ENCODE measurements at regions not wholly inside any gene's neighbourhood (a gene's known extent, or its start where the extent isn't known, plus 50 kb on each side); places are given as distances from the start of the nearest gene placed in this dataset.
"Not testable (repeated sequence)": the region's sequence is repeated elsewhere in the genome, so short reads cannot be mapped to it uniquely, and the experiment has no call there.

GRCh38 chr5:125245216-125245615, 498.8 kb upstream of the ZNF608 start:
- DNase-seq = no peak
- Histone ChIP-seq H3K4me1 (no peaks in the 10 kb centered on the region), H3K36me3 (no peaks in the 10 kb centered on the region), H3K27me3 (no peaks in the 10 kb centered on the region), H3K4me3 (no peak overlapping the region), H3K9me3 (no peaks in the 10 kb centered on the region), H3K27ac (no peak overlapping the region)
- TF ChIP-seq POLR2AphosphoS5 (IDR thresholded peaks at IDR 0.05) (no peak), EP300 (IDR thresholded peaks at IDR 0.05) (no peak), POLR2A (IDR thresholded peaks at IDR 0.05) (no peak)
- TF ChIP-seq, protein P1, sequence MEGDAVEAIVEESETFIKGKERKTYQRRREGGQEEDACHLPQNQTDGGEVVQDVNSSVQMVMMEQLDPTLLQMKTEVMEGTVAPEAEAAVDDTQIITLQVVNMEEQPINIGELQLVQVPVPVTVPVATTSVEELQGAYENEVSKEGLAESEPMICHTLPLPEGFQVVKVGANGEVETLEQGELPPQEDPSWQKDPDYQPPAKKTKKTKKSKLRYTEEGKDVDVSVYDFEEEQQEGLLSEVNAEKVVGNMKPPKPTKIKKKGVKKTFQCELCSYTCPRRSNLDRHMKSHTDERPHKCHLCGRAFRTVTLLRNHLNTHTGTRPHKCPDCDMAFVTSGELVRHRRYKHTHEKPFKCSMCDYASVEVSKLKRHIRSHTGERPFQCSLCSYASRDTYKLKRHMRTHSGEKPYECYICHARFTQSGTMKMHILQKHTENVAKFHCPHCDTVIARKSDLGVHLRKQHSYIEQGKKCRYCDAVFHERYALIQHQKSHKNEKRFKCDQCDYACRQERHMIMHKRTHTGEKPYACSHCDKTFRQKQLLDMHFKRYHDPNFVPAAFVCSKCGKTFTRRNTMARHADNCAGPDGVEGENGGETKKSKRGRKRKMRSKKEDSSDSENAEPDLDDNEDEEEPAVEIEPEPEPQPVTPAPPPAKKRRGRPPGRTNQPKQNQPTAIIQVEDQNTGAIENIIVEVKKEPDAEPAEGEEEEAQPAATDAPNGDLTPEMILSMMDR (IDR thresholded peaks at IDR 0.05) = no peak
- intact Hi-C loops (cut with DNase I) = no loop called here
- WGBS, 2 donors = 86 to 87% methylated on average over 4 of the region's 4 CpGs

DNA sequence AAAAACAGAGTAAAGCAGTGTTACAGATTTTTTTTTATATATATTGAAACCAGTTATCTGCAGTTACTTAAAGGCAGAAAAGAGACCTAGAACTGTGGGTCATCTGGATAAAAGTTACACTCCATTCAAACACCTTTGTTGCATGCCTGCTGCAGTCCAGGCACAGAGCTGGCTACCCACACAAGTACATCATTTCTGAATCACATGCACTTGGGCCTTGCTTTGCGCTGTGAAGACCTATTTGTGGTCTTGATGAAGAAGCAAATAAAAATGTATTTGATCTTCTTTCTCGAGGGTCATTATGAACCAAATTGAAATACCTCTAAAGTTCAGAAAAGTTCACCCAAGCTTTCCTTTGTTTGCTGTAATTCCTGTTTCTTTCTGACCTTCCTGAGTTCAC, 503.0 kb upstream of the ZNF608 start:
- no peak for DNase-seq
- no peaks in the 10 kb centered on the region for H3K36me3 ChIP-seq
- H3K9me3 ChIP-seq = no peaks in the 10 kb centered on the region
- no peak for TF ChIP-seq EP300 (IDR thresholded peaks at IDR 0.05)
- TF ChIP-seq, protein P1 (IDR thresholded peaks at IDR 0.05) = no peak
- H3K4me3 ChIP-seq = no peak overlapping the region
- H3K27me3 ChIP-seq = no peaks in the 10 kb centered on the region
- 66 to 78% methylated on average over 2 of the region's 2 CpGs for WGBS, 2 donors
- H3K27ac ChIP-seq = no peak overlapping the region
- intact Hi-C loops (cut with DNase I) = no loop called here
- H3K4me1 ChIP-seq = no peaks in the 10 kb centered on the region

- Histone ChIP-seq H3K36me3 (no peaks in the 10 kb centered on the region), H3K9me3 (no peaks in the 10 kb centered on the region), H3K27me3 (no peaks in the 10 kb centered on the region), H3K4me3 (no peak overlapping the region), H3K4me1 (no peaks in the 10 kb centered on the region), H3K27ac (no peak overlapping the region)
- intact Hi-C loops (cut with DNase I) = no loop called here
- DNase-seq = no peak
- TF ChIP-seq EP300 (IDR thresholded peaks at IDR 0.05) = no peak
- TF ChIP-seq, protein P1 (IDR thresholded peaks at IDR 0.05) = no peak
Observed at GRCh38 chr5:125251703-125252102, 505.3 kb upstream of the ZNF608 start.

DNA sequence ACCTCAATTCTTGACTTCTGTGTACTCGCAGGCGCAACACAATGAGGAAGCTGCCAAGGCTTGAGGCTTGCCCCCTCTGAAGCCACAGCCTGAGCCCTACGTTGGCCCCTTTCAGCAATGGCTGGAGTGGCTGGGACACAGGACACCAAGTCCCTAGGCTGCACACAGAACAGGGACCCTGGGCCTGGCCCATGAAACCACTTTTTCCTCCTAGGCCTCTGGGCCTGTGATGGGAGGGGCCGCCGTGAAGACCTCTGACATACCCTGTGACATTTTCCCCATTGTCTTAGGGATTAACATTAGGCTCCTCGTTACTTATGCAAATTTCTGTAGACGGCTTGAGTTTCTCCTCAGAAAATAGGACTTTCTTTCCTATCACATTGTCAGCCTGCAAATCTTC, 507.2 kb upstream of the ZNF608 start:
- H3K4me1 ChIP-seq; DNase-seq; H3K27ac ChIP-seq; H3K4me3 ChIP-seq; H3K27me3 ChIP-seq; H3K9me3 ChIP-seq; intact Hi-C loops (cut with DNase I); H3K36me3 ChIP-seq: not testable (repeated sequence)
- 95 to 96% methylated on average over 7 of the region's 7 CpGs for WGBS, 2 donors

- Histone ChIP-seq H3K9me3 (no peaks in the 10 kb centered on the region), H3K4me1 (no peaks in the 10 kb centered on the region), H3K36me3 (no peaks in the 10 kb centered on the region), H3K27me3 (no peaks in the 10 kb centered on the region), H3K4me3 (no peak overlapping the region), H3K27ac (no peak overlapping the region)
- no peak for TF ChIP-seq POLR2A (IDR thresholded peaks at IDR 0.05)
- no peak for TF ChIP-seq POLR2AphosphoS5 (IDR thresholded peaks at IDR 0.05)
- no peak for TF ChIP-seq EP300 (IDR thresholded peaks at IDR 0.05)
- intact Hi-C loops (cut with DNase I) = no loop called here
- WGBS, 2 donors = 59 to 60% methylated on average over 3 of the region's 3 CpGs
- no peak for DNase-seq
Observed at GRCh38 chr5:125254267-125254666, 507.8 kb upstream of the ZNF608 start.

GRCh38 chr5:125256296-125256695, 509.9 kb upstream of the ZNF608 start:
- no peaks in the 10 kb centered on the region for H3K27me3 ChIP-seq
- no peak overlapping the region for H3K27ac ChIP-seq
- 93 to 95% methylated on average over 3 of the region's 3 CpGs for WGBS, 2 donors
- no peak for TF ChIP-seq EP300 (IDR thresholded peaks at IDR 0.05)
- TF ChIP-seq, protein P1 (IDR thresholded peaks at IDR 0.05) = no peak
- no peak for TF ChIP-seq POLR2AphosphoS5 (IDR thresholded peaks at IDR 0.05)
- TF ChIP-seq POLR2A (IDR thresholded peaks at IDR 0.05) = no peak
- H3K36me3 ChIP-seq = no peaks in the 10 kb centered on the region
- no peaks in the 10 kb centered on the region for H3K9me3 ChIP-seq
- intact Hi-C loops (cut with DNase I) = no loop called here
- no peaks in the 10 kb centered on the region for H3K4me1 ChIP-seq
- DNase-seq = no peak
- no peak overlapping the region for H3K4me3 ChIP-seq

All from sigmoid colon (tissue), 6 donors.